Suprapubic skin (tissue), 3 donors: ENCODE measurements at regions not wholly inside any gene's neighbourhood (a gene's known extent, or its start where the extent isn't known, plus 50 kb on each side); places are given as distances from the start of the nearest gene placed in this dataset.

Experiments used
- EP300 ChIP-seq: sonication (generic); formaldehyde crosslinking; IDR thresholded peaks from one replicate; pipeline ENCODE4 v1.6.1; 2017; ENCODE audit warnings: antibody characterized with exemption
- TF ChIP-seq, protein P1 (sequence below), 2 donors: fragments of 200-600 bp in 1 of 2; fragments of 450-650 bp in 1 of 2; sonication (generic) in 1 of 2; IDR thresholded peaks; one replicate each; pipeline ENCODE4 v1.5.1; 2016 to 2019; ENCODE audit warnings: antibody characterized with exemption in 2 of 2, mild to moderate bottlenecking in 1 of 2, moderate library complexity in 1 of 2

DNA sequence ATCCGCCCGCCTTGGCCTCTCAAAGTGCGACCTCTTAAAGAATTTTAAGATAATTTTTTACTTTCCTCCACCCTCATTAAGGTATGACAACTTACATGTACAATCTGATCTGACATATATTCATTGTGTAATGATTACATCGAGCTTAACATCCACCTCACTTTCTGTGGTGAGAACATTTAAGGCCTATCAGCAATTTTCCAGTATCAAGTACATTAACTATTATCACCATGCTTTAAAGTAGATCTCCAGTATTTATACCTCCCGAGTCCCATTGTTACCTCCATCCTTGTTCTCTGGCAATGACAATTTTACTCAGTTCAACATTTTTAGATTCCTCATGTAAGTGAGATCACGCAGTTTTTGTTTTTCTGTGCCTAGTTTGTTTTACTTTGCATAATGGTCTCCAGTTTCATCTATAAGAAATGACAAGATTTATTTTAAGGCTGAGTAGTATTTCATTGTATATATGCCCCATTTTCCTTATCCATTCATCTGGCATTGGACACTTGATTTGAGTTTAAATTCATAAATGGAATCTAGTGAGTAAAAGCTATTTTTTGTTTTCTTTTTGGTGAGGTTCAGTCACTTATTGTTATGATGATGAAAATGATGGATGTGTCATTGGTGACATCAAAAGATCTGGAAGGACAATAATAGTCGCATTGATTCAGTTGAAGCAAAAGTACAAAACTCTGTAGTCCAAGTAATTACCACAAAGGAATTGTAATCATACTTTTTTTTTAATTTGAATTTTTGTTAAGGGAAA lies 87.0 kb downstream of the OR2B2 start:
- no peak for TF ChIP-seq EP300
- TF ChIP-seq, protein P1, sequence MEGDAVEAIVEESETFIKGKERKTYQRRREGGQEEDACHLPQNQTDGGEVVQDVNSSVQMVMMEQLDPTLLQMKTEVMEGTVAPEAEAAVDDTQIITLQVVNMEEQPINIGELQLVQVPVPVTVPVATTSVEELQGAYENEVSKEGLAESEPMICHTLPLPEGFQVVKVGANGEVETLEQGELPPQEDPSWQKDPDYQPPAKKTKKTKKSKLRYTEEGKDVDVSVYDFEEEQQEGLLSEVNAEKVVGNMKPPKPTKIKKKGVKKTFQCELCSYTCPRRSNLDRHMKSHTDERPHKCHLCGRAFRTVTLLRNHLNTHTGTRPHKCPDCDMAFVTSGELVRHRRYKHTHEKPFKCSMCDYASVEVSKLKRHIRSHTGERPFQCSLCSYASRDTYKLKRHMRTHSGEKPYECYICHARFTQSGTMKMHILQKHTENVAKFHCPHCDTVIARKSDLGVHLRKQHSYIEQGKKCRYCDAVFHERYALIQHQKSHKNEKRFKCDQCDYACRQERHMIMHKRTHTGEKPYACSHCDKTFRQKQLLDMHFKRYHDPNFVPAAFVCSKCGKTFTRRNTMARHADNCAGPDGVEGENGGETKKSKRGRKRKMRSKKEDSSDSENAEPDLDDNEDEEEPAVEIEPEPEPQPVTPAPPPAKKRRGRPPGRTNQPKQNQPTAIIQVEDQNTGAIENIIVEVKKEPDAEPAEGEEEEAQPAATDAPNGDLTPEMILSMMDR (IDR thresholded peaks at IDR 0.05) = no peak
